Kidney glomerular epithelial cell (primary cell): ENCODE measurements at regions not wholly inside any gene's neighbourhood (a gene's known extent, or its start where the extent isn't known, plus 50 kb on each side); places are given as distances from the start of the nearest gene placed in this dataset.

Source experiments
- DNase-seq: peaks from one replicate; lab custom pipeline; 2025; lab: John Stamatoyannopoulos, UW

DNA sequence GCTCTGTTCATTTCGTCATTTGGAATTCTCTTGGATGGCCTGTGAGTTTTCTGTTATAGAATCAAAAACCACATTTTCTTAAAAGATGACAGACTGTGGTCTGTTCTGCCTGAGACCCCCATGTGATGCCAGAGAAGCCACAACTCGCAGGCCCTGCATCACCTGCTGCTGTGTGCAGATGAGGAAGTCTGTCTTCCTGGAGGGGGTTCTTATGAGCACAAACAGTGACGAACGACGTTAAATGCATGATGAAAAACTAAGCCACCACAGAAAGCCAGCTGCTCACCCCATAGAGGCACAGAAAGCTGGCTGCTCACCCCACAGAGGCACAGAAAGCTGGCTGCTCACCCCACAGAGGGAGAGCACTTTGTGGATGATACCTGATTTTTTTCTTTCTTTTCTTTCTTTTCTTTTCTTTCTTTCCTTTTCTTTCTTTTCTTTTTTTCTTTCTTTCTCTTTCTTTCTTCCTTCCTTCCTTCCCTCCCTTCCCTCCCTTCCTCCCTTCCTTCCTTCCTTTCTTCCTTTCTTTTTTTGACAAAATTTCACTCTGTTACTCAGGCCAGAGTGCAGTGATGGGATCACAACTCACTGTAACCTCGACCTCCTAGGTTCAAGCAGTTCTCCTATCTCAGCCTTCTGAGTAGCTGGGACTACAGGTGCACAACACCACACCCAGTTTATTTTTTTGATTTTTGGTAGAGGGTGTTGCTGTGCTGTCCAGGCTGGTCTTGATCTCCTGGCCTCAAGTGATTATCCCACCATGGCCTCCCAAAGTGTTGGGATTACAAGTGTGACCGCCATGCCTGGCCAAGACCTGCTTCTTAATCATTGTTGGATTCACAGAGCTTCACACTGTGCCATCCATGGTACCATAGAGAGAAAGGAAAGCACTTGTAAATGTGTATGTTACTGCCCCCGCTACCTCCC, 1191.4 kb downstream of the UQCRFS1 start:
- no peak for DNase-seq

DNA sequence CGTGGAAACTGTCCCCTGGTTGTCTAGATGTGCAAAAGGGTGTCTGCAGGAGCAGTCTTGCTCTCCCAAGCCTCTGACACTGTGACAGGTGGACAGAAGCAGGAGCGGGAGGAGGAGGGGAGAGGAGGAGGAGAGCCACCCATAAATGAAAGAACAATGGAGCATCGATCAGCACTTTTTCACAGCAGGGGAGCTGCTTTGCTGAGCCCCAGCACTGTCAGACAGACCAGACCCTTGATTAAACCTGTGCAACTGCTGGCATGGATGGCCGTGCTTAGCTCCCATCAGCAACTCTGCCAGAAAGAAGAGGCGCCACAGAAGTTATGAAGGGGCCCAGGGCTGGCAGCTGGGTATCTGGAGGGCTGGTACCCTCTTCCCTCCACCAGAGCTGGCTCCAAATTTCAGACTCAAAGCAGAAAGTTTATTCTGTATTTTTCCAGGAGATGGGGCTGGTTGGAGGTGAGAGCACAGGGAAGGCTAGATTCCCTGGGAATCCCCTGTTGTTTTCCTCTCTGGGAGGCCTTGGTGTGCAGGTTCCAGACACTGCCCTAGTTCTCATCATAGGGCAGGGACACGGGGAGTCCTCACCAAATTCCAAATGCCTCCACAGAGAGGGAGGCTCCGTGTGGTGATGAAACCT, 1192.2 kb downstream of the UQCRFS1 start:
- DNase-seq: no peak

- DNase-seq: no peak
These were observed 1193.0 kb downstream of the UQCRFS1 start for GRCh38 chr19:28019901-28020300.

DNA sequence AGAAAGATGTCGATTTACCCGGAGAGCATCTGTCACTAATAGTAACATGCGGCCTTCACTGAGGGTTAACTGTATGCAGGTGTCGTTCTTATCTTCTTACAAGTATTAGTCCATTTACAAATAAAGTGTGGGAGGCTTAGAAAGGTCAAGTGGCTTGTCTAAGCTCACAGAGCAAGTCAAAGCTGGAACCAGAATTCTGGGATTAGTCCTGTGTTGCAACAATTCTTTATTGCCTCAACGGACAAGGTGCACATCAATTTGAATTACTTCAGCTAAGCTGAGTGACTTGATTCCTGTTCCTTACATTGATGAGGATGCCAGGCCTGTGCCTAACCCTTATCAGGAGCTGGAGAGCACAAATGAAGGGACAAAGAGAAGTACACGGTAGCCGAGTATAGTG, 1193.6 kb downstream of the UQCRFS1 start:
- DNase-seq: no peak

GRCh38 chr19:28018499-28018898, 1194.5 kb downstream of the UQCRFS1 start:
- DNase-seq: no peak

DNA sequence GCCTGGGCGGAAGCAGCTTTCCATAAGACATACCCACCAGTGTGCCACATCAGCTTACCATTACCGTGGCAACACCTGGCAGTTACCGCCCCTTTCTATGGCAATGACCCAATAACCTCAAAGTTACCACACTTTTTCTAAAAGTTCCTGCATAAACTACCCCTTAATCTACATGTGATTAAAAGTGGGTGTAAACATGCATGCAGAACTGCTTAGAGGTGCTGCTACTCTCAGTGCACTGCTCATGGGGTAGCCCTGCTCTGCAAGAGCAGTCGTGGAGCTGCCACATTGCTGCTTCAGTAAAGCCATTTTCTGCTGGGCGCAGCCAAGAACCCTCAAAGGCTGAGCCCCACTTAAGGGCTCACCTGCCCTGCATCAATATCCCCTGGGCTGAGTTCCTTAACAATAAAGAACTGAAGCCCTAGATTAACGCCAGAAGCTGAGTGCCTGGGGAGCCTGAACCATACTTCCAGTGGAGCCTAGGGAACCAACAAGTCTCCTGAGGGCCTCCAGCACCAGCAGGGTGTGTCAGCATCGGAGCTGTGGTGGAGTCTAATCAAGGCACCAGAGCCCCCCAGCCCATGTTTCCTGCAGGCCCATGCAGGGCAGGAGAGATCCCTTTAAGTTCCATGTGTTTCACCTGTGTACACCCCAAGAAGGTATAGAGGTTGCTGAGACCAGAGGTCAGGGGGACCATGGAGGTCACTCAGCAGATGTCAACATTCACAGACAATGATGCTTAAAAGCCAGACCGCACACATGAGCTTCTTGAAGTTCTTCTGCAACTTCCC, 1198.1 kb downstream of the UQCRFS1 start:
- DNase-seq: no peak

- no peak for DNase-seq
These were observed 1200.6 kb downstream of the UQCRFS1 start for GRCh38 chr19:28012361-28012760.

DNA sequence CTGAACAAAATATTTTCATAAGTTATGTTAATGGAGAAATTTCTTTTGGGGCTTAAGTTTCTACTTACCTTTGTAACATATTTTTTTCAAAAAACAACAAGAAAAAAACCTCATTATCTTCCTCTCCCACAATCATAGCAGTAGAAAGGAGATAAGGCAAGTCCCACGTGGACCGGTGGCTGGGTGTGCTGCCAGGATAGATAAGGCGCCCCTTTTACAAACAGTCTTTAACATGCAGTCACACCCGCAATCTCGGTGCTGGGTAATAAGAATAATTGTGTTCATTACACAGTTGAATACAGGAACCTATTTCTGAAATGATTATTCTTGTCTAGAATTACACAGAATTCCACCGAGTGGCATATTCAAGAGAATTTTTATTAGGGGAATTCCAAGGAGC, 1202.3 kb downstream of the UQCRFS1 start:
- DNase-seq: no peak

DNA sequence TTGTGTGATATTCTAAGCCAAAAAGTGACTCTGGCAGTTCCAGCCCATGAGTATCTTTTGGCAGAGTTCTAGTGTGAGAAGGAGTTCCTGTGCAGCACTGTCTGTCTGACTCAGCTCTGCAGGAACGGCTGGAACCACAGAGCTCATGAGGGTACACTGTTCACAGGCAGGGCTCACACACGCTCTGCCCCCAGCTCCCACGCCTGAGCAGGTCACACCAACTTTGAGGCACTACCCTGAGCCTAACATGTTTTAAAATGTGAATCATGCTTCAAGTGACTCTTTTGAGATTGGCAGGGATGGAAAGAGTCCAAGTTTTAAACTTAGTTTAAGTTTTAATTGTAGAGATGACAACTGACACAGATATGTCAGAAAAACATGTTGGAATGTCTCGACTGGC, 1203.3 kb downstream of the UQCRFS1 start:
- peak; percentile 70 for DNase-seq

GRCh38 chr19:28008695-28009094, 1204.3 kb downstream of the UQCRFS1 start:
- no peak for DNase-seq

DNA sequence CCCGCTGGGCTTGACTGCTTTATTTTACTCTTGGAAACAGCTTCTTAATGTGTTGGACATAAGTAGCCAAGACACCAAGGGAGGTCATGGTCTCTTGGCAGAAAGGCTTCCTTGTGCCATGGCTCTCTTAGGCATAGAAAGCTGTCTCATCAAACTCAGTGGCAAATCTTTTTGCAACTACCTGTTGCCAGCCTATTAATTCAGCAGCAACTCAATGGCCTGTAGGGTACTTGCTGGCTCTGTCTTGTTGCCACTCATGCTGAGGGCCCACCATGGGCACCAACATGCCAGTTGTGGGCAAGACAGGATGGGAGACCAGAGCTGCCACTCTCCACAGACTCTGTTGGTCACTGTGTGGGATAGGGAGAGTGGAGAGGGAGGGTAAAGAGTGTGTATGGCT, 1209.4 kb downstream of the UQCRFS1 start:
- DNase-seq: no peak

DNA sequence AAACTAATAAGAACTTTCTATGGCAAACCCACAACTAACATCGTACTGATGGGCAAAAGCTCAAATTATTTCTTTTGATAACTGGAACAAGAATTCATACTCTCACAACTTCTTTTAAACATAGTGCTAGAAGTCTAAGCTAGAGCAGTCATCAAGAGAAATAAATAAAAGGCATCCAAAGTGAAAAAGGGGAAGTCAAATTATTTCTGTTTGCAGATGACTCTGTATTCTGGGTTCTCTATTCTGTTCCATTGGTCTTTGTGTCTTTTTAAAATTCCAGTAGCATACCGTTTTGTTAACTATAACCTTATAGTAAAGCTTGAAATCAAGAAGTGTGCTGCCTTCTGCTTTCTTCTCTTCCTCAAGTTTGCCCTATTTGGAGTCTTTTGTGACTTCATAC, 1215.9 kb downstream of the UQCRFS1 start:
- no peak for DNase-seq

GRCh38 chr19:27993619-27994570, 1219.1 kb downstream of the UQCRFS1 start:
- DNase-seq: no peak

DNA sequence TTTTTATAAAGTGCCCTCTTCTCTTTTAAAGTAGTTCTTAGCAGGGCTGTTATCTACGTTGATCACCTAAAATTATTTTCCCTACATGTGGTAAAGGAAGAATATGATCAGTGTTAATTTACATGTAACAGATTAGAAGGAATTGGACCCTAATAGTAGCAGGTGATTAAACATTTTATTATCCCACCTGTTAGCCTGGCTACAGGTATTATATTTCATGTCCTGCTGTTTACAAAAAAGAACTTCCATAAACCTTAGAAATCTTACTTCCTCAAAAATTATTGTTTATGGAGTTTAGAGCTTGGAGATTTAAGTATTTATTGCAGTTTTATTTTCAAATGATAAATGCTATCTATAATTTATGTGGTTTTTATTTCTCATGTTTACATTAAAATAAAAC, 1226.7 kb downstream of the UQCRFS1 start:
- DNase-seq: no peak

DNA sequence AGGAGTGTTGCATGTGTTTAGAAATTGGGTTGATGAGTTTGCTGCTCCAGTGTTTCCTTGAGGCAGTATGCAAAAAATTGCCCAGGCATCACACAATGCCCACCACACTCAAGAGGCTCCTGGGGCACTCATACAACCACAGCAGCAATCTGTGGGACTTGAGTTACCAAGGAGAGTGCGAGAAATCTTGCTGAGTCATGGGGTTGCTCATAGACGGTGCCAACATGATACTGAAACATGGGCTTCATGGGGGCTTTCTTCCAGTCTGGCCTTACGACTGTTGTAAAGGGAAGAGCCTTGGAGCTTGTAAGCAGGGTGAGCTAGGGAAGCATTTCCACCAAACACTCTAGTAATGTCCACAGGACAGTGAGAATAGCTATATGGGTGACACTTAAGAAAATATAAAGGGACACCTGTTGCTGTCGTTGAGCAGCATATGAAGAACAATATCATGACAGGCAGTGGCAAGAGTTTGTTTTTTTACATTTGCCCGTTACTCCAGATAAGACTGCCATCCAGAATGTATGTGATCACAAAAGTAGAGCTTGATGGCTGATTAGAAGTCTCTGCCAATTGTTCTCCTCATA, 1237.4 kb downstream of the UQCRFS1 start:
- no peak for DNase-seq

DNA sequence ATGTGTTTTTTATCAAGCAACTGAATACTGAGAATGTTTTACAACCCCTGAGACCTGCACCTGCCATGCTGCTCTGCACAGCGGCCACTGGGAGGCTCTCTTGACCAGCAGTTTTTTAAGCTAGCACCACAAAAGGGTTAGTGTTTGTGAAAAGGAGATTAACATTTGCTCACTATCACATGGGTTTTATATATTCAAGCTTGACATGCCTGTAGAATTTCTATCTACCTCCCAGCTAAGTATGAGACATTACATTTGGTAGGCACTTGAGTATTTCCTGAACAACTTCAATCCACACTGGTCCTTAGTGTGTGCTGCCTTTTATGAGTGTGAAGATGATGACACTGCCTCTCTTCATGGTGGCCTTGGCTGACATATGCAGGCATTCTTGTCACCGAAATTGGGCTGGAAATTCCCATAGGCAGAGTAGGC, 1238.9 kb downstream of the UQCRFS1 start:
- peak; percentile 67 for DNase-seq

DNA sequence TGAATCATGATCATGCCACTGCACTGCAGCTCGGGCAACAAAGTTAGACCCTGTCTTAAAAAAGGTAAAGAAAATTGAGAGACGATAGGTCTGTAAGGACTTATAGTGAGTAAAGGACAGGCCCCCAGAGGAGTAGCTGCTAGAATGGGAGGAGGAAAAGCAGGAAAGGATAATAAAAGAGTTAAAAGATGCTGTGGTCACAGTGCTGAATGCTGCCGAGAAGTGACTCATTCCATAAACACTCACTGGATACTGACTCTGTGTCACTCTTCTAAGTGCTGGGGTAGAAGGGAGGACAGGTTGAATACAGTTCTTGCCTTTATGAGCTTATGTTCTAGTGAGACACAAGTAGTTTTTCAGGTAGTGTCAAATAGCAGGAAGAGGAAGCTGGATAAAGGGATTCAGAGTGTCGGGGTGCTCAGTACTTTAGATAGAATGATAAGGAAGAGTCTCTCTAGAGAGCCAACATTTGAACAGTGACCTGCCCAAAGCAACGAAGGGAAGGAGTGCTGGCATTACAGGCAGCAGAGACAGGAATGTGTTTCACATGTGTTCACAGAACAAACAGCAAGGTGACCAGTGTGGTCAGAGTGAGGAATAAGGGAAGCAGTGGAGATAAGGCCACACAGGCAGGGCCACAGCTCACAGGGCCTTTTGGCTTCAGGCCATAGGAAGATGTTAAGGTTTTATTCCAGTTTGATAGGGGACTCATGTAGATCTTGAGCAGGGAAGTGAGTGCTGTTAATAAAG, 1240.5 kb downstream of the UQCRFS1 start:
- peak; percentile 94 for DNase-seq

GRCh38 chr19:27971869-27972268, 1241.1 kb downstream of the UQCRFS1 start:
- DNase-seq: no peak

GRCh38 chr19:27971071-27971470, 1241.9 kb downstream of the UQCRFS1 start:
- peak; percentile 96 for DNase-seq

- DNase-seq: peak; percentile 7
These were observed 1246.5 kb downstream of the UQCRFS1 start for GRCh38 chr19:27966390-27966816.
